Progenitor cell of endocrine pancreas (in vitro differentiated cells): ENCODE measurements at regions not wholly inside any gene's neighbourhood (a gene's known extent, or its start where the extent isn't known, plus 50 kb on each side); places are given as distances from the start of the nearest gene placed in this dataset.

Experiments used
- DNase-seq: peaks from one replicate; pipeline ENCODE4 v3.0.0; 2021; ENCODE audit warnings: low spot score; ENCODE audit not compliant: unreplicated experiment
- H3K27ac Mint-ChIP-seq: 2 replicates; pipeline ENCODE4 v1.8.0; 2021; ENCODE audit warnings: mild to moderate bottlenecking, moderate library complexity, mixed read lengths
- H3K27me3 Mint-ChIP-seq: 2 replicates; pipeline ENCODE4 v1.8.0; 2021; ENCODE audit warnings: mixed read lengths
- H3K36me3 Mint-ChIP-seq: 2 replicates; pipeline ENCODE4 v1.8.0; 2022; ENCODE audit warnings: mixed read lengths; ENCODE audit not compliant: insufficient read depth
- H3K4me1 Mint-ChIP-seq: 2 replicates; pipeline ENCODE4 v1.8.0; 2021; ENCODE audit warnings: low read depth, mixed read lengths
- H3K4me3 Mint-ChIP-seq: 2 replicates; pipeline ENCODE4 v1.8.0; 2021; ENCODE audit warnings: low read depth, mild to moderate bottlenecking, moderate library complexity, mixed read lengths
- H3K9me3 Mint-ChIP-seq: 2 replicates; pipeline ENCODE4 v1.8.0; 2021; ENCODE audit warnings: low read depth, mixed read lengths
- CTCF ChIP-seq: fragments of 200-600 bp; sonication (generic); IDR thresholded peaks from one replicate; pipeline ENCODE4 v1.5.0; 2021; ENCODE audit warnings: antibody characterized with exemption, mild to moderate bottlenecking; ENCODE audit not compliant: unreplicated experiment

GRCh38 chr9:36781533-36781932 is 208.8 kb downstream of the MELK start:
- H3K4me1 Mint-ChIP-seq: peaks cover 5% of the 10 kb centered on the region

More at GRCh38 chr9:36781533-36781932, 208.8 kb downstream of the MELK start:
- peaks cover 59% of the 10 kb centered on the region for H3K27me3 Mint-ChIP-seq
- no peak overlapping the region for H3K4me3 Mint-ChIP-seq
- H3K27ac Mint-ChIP-seq: no peak overlapping the region
- H3K9me3 Mint-ChIP-seq: no peaks in the 10 kb centered on the region
- no peak for TF ChIP-seq CTCF
- DNase-seq: no peak
- no peaks in the 10 kb centered on the region for H3K36me3 Mint-ChIP-seq
